ENCODE measurements at regions not wholly inside any gene's neighbourhood (a gene's known extent, or its start where the extent isn't known, plus 50 kb on each side); places are given as distances from the start of the nearest gene placed in this dataset.

- Histone ChIP-seq H3K4me3 (ENCODE audit: low read length in 3 of 3) (no peak overlapping the region), H3K4me1 (ENCODE audit: control insufficient read depth in 3 of 3, insufficient read depth in 3 of 3, low read length in 3 of 3) (no peaks in the 10 kb centered on the region), H3K36me3 (ENCODE audit: control insufficient read depth in 3 of 3, insufficient read depth in 3 of 3, low read length in 3 of 3) (no peaks in the 10 kb centered on the region), H3K27ac (ENCODE audit: low read depth, low read length) (no peak overlapping the region), H3K9ac (ENCODE audit: low read depth in 1 of 3, low read length in 3 of 3) (no peak overlapping the region), H3K9me3 (ENCODE audit: control insufficient read depth in 3 of 3, low read length in 3 of 3) (no peaks in the 10 kb centered on the region), H3K27me3 (ENCODE audit: control insufficient read depth in 3 of 3, insufficient read depth in 3 of 3, low read length in 3 of 3) (peaks cover 0 to 2% (median 0%) of the 10 kb centered on the region in 3 donors)
These were observed 347.7 kb upstream of the POU3F1 start for GRCh38 chr1:38394303-38394702.

GRCh38 chr1:38392861-38393260 is 346.3 kb upstream of the POU3F1 start:
- no peak overlapping the region for H3K9ac ChIP-seq (ENCODE audit: low read depth in 1 of 3, low read length in 3 of 3)
- no peak overlapping the region for H3K27ac ChIP-seq (ENCODE audit: low read depth, low read length)
- H3K4me1 ChIP-seq (ENCODE audit: control insufficient read depth in 3 of 3, insufficient read depth in 3 of 3, low read length in 3 of 3): no peaks in the 10 kb centered on the region
- H3K4me3 ChIP-seq (ENCODE audit: low read length in 3 of 3): no peak overlapping the region
- H3K9me3 ChIP-seq (ENCODE audit: control insufficient read depth in 3 of 3, low read length in 3 of 3): peaks cover 1 to 5% (median 5%) of the 10 kb centered on the region in 3 donors
- no peaks in the 10 kb centered on the region for H3K36me3 ChIP-seq (ENCODE audit: control insufficient read depth in 3 of 3, insufficient read depth in 3 of 3, low read length in 3 of 3)
- H3K27me3 ChIP-seq (ENCODE audit: control insufficient read depth in 3 of 3, insufficient read depth in 3 of 3, low read length in 3 of 3): peaks cover 0 to 2% (median 0%) of the 10 kb centered on the region in 3 donors

GRCh38 chr1:38381256-38381655 is 334.7 kb upstream of the POU3F1 start:
- no peak overlapping the region for H3K9ac ChIP-seq (ENCODE audit: low read depth in 1 of 3, low read length in 3 of 3)

GRCh38 chr1:38376577-38376976 is 330.0 kb upstream of the POU3F1 start:
- no peaks in the 10 kb centered on the region for H3K9me3 ChIP-seq (ENCODE audit: control insufficient read depth in 3 of 3, low read length in 3 of 3)
- peaks cover 3 to 5% (median 4%) of the 10 kb centered on the region in 3 donors for H3K27me3 ChIP-seq (ENCODE audit: control insufficient read depth in 3 of 3, insufficient read depth in 3 of 3, low read length in 3 of 3)
- no peak overlapping the region for H3K27ac ChIP-seq (ENCODE audit: low read depth, low read length)
- H3K4me1 ChIP-seq (ENCODE audit: control insufficient read depth in 3 of 3, insufficient read depth in 3 of 3, low read length in 3 of 3): no peaks in the 10 kb centered on the region
- no peak overlapping the region for H3K4me3 ChIP-seq (ENCODE audit: low read length in 3 of 3)
- H3K9ac ChIP-seq (ENCODE audit: low read depth in 1 of 3, low read length in 3 of 3): no peak overlapping the region
- H3K36me3 ChIP-seq (ENCODE audit: control insufficient read depth in 3 of 3, insufficient read depth in 3 of 3, low read length in 3 of 3): no peaks in the 10 kb centered on the region

More at GRCh38 chr1:38381256-38381655, 334.7 kb upstream of the POU3F1 start:
- Histone ChIP-seq H3K9me3 (ENCODE audit: control insufficient read depth in 3 of 3, low read length in 3 of 3) (no peaks in the 10 kb centered on the region), H3K36me3 (ENCODE audit: control insufficient read depth in 3 of 3, insufficient read depth in 3 of 3, low read length in 3 of 3) (no peaks in the 10 kb centered on the region), H3K27me3 (ENCODE audit: control insufficient read depth in 3 of 3, insufficient read depth in 3 of 3, low read length in 3 of 3) (peaks cover 0 to 3% (median 2%) of the 10 kb centered on the region in 3 donors), H3K27ac (ENCODE audit: low read depth, low read length) (no peak overlapping the region), H3K4me3 (ENCODE audit: low read length in 3 of 3) (no peak overlapping the region), H3K4me1 (ENCODE audit: control insufficient read depth in 3 of 3, insufficient read depth in 3 of 3, low read length in 3 of 3) (no peaks in the 10 kb centered on the region)

- Histone ChIP-seq H3K9ac (ENCODE audit: low read depth in 1 of 3, low read length in 3 of 3) (no peak overlapping the region), H3K9me3 (ENCODE audit: control insufficient read depth in 3 of 3, low read length in 3 of 3) (no peaks in the 10 kb centered on the region), H3K36me3 (ENCODE audit: control insufficient read depth in 3 of 3, insufficient read depth in 3 of 3, low read length in 3 of 3) (no peaks in the 10 kb centered on the region), H3K4me3 (ENCODE audit: low read length in 3 of 3) (no peak overlapping the region), H3K27ac (ENCODE audit: low read depth, low read length) (no peak overlapping the region), H3K4me1 (ENCODE audit: control insufficient read depth in 3 of 3, insufficient read depth in 3 of 3, low read length in 3 of 3) (no peaks in the 10 kb centered on the region), H3K27me3 (ENCODE audit: control insufficient read depth in 3 of 3, insufficient read depth in 3 of 3, low read length in 3 of 3) (peaks cover 3 to 9% (median 4%) of the 10 kb centered on the region in 3 donors)
These were observed 328.4 kb upstream of the POU3F1 start for GRCh38 chr1:38375035-38375434.

GRCh38 chr1:38371505-38371844 is 324.9 kb upstream of the POU3F1 start:
- Histone ChIP-seq H3K9me3 (ENCODE audit: control insufficient read depth in 3 of 3, low read length in 3 of 3) (no peaks in the 10 kb centered on the region), H3K4me1 (ENCODE audit: control insufficient read depth in 3 of 3, insufficient read depth in 3 of 3, low read length in 3 of 3) (no peaks in the 10 kb centered on the region), H3K36me3 (ENCODE audit: control insufficient read depth in 3 of 3, insufficient read depth in 3 of 3, low read length in 3 of 3) (no peaks in the 10 kb centered on the region), H3K9ac (ENCODE audit: low read depth in 1 of 3, low read length in 3 of 3) (no peak overlapping the region), H3K27ac (ENCODE audit: low read depth, low read length) (no peak overlapping the region), H3K27me3 (ENCODE audit: control insufficient read depth in 3 of 3, insufficient read depth in 3 of 3, low read length in 3 of 3) (peaks cover 0 to 7% (median 4%) of the 10 kb centered on the region in 3 donors), H3K4me3 (ENCODE audit: low read length in 3 of 3) (no peak overlapping the region)

GRCh38 chr1:38370716-38371504 is 324.3 kb upstream of the POU3F1 start:
- no peaks in the 10 kb centered on the region for H3K4me1 ChIP-seq (ENCODE audit: control insufficient read depth in 3 of 3, insufficient read depth in 3 of 3, low read length in 3 of 3)
- no peaks in the 10 kb centered on the region for H3K36me3 ChIP-seq (ENCODE audit: control insufficient read depth in 3 of 3, insufficient read depth in 3 of 3, low read length in 3 of 3)
- H3K9me3 ChIP-seq (ENCODE audit: control insufficient read depth in 3 of 3, low read length in 3 of 3): no peaks in the 10 kb centered on the region
- peaks cover 0 to 7% (median 4%) of the 10 kb centered on the region in 3 donors for H3K27me3 ChIP-seq (ENCODE audit: control insufficient read depth in 3 of 3, insufficient read depth in 3 of 3, low read length in 3 of 3)
- H3K9ac ChIP-seq (ENCODE audit: low read depth in 1 of 3, low read length in 3 of 3): no peak overlapping the region
- no peak overlapping the region for H3K4me3 ChIP-seq (ENCODE audit: low read length in 3 of 3)
- H3K27ac ChIP-seq (ENCODE audit: low read depth, low read length): no peak overlapping the region

GRCh38 chr1:38365242-38365641 is 318.6 kb upstream of the POU3F1 start:
- Histone ChIP-seq H3K36me3 (ENCODE audit: control insufficient read depth in 3 of 3, insufficient read depth in 3 of 3, low read length in 3 of 3) (no peaks in the 10 kb centered on the region), H3K4me1 (ENCODE audit: control insufficient read depth in 3 of 3, insufficient read depth in 3 of 3, low read length in 3 of 3) (no peaks in the 10 kb centered on the region), H3K9ac (ENCODE audit: low read depth in 1 of 3, low read length in 3 of 3) (no peak overlapping the region), H3K4me3 (ENCODE audit: low read length in 3 of 3) (no peak overlapping the region), H3K27me3 (ENCODE audit: control insufficient read depth in 3 of 3, insufficient read depth in 3 of 3, low read length in 3 of 3) (peaks cover 0 to 6% (median 0%) of the 10 kb centered on the region in 3 donors), H3K27ac (ENCODE audit: low read depth, low read length) (no peak overlapping the region), H3K9me3 (ENCODE audit: control insufficient read depth in 3 of 3, low read length in 3 of 3) (no peaks in the 10 kb centered on the region)

- no peaks in the 10 kb centered on the region for H3K36me3 ChIP-seq (ENCODE audit: control insufficient read depth in 3 of 3, insufficient read depth in 3 of 3, low read length in 3 of 3)
- no peak overlapping the region for H3K27ac ChIP-seq (ENCODE audit: low read depth, low read length)
These were observed 315.0 kb upstream of the POU3F1 start for GRCh38 chr1:38361566-38361965.

GRCh38 chr1:38360807-38361206 is 314.2 kb upstream of the POU3F1 start:
- Histone ChIP-seq H3K36me3 (ENCODE audit: control insufficient read depth in 3 of 3, insufficient read depth in 3 of 3, low read length in 3 of 3) (no peaks in the 10 kb centered on the region), H3K9ac (ENCODE audit: low read depth in 1 of 3, low read length in 3 of 3) (no peak overlapping the region), H3K27me3 (ENCODE audit: control insufficient read depth in 3 of 3, insufficient read depth in 3 of 3, low read length in 3 of 3) (peaks cover 0 to 3% (median 3%) of the 10 kb centered on the region in 3 donors), H3K9me3 (ENCODE audit: control insufficient read depth in 3 of 3, low read length in 3 of 3) (no peaks in the 10 kb centered on the region), H3K27ac (ENCODE audit: low read depth, low read length) (no peak overlapping the region), H3K4me1 (ENCODE audit: control insufficient read depth in 3 of 3, insufficient read depth in 3 of 3, low read length in 3 of 3) (no peaks in the 10 kb centered on the region), H3K4me3 (ENCODE audit: low read length in 3 of 3) (no peak overlapping the region)

More at GRCh38 chr1:38361566-38361965, 315.0 kb upstream of the POU3F1 start:
- Histone ChIP-seq H3K4me1 (ENCODE audit: control insufficient read depth in 3 of 3, insufficient read depth in 3 of 3, low read length in 3 of 3) (no peaks in the 10 kb centered on the region), H3K9me3 (ENCODE audit: control insufficient read depth in 3 of 3, low read length in 3 of 3) (no peaks in the 10 kb centered on the region), H3K4me3 (ENCODE audit: low read length in 3 of 3) (no peak overlapping the region), H3K27me3 (ENCODE audit: control insufficient read depth in 3 of 3, insufficient read depth in 3 of 3, low read length in 3 of 3) (peaks cover 0 to 3% (median 3%) of the 10 kb centered on the region in 3 donors), H3K9ac (ENCODE audit: low read depth in 1 of 3, low read length in 3 of 3) (no peak overlapping the region)

Measured in skeletal muscle tissue (tissue), 3 donors.